ENCODE measurements at regions not wholly inside any gene's neighbourhood (a gene's known extent, or its start where the extent isn't known, plus 50 kb on each side); places are given as distances from the start of the nearest gene placed in this dataset.
"Not testable (repeated sequence)": the region's sequence is repeated elsewhere in the genome, so short reads cannot be mapped to it uniquely, and the experiment has no call there.

DNA sequence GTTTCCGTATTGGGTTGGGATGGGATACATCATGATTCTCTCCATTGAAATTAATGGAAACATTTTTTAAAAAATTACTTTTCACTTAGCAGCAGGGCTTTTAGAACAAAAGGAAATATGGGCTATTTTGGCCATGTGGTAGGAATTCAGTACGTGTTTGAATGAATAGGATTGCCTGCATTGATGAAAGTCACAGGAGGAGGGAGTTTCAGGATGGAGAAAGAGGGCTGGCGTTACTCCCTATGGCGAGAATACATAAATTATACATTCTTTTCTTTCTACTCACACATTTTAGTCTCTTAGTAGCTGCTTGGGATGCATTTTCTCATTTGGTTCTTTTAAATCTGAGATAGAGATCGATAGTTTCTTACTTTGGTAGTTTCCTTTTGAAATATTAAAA is 100.3 kb upstream of the PDHA1 start:
- H3K27me3 ChIP-seq (ENCODE audit: control insufficient read depth in 2 of 2, insufficient read depth in 2 of 2, low read length in 2 of 2) = no peaks in the 10 kb centered on the region
- H3K79me2 ChIP-seq (ENCODE audit: control insufficient read depth, insufficient read depth, low read length) = no peaks in the 10 kb centered on the region
- H3K9ac ChIP-seq (replicated peaks; ENCODE audit: extremely low read depth, insufficient read depth, low read length) = no peak overlapping the region
- no peak overlapping the region for H2AFZ ChIP-seq (ENCODE audit: low read depth, low read length)
- no peak overlapping the region for H3K4me2 ChIP-seq (ENCODE audit: insufficient read depth, low read length)
- TF ChIP-seq JUN (IDR thresholded peaks at IDR 0.05; ENCODE audit: borderline replicate concordance, insufficient read depth, insufficient read length, low read depth) (no peak), FOS (IDR thresholded peaks at IDR 0.05; ENCODE audit: borderline replicate concordance, insufficient read depth, low read length) (no peak), GATA2 (IDR thresholded peaks at IDR 0.05; ENCODE audit: insufficient read depth, insufficient read length, low read depth, low read length) (no peak), POLR2A (IDR thresholded peaks at IDR 0.05; ENCODE audit: low read depth, low read length) (no peak), POLR2AphosphoS5 (IDR thresholded peaks at IDR 0.05; ENCODE audit: insufficient read depth, low read depth, low read length) (no peak), MYC (IDR thresholded peaks at IDR 0.05; ENCODE audit: low read depth, low read length) (no peak), EZH2 (IDR thresholded peaks at IDR 0.05; ENCODE audit: borderline replicate concordance, low read depth, low read length, severe bottlenecking) (no peak)
- TF ChIP-seq, protein P1, sequence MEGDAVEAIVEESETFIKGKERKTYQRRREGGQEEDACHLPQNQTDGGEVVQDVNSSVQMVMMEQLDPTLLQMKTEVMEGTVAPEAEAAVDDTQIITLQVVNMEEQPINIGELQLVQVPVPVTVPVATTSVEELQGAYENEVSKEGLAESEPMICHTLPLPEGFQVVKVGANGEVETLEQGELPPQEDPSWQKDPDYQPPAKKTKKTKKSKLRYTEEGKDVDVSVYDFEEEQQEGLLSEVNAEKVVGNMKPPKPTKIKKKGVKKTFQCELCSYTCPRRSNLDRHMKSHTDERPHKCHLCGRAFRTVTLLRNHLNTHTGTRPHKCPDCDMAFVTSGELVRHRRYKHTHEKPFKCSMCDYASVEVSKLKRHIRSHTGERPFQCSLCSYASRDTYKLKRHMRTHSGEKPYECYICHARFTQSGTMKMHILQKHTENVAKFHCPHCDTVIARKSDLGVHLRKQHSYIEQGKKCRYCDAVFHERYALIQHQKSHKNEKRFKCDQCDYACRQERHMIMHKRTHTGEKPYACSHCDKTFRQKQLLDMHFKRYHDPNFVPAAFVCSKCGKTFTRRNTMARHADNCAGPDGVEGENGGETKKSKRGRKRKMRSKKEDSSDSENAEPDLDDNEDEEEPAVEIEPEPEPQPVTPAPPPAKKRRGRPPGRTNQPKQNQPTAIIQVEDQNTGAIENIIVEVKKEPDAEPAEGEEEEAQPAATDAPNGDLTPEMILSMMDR (IDR thresholded peaks at IDR 0.05; ENCODE audit: extremely low read depth in 1 of 2, insufficient read depth in 1 of 2, low read depth in 1 of 2, low read length in 2 of 2) = no peak
- TF ChIP-seq, protein P2, sequence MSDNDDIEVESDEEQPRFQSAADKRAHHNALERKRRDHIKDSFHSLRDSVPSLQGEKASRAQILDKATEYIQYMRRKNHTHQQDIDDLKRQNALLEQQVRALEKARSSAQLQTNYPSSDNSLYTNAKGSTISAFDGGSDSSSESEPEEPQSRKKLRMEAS (IDR thresholded peaks at IDR 0.05; ENCODE audit: insufficient read depth, insufficient read length) = no peak
- FAIRE-seq (no peak), DNase-seq (ENCODE audit: low read depth, low spot score) (no peak)
- H3K36me3 ChIP-seq (ENCODE audit: control insufficient read depth in 2 of 2, extremely low read depth in 1 of 2, insufficient read depth in 2 of 2, low read length in 2 of 2) = no peaks in the 10 kb centered on the region
- H3K4me3 ChIP-seq (replicated peaks in 1 of 3; ENCODE audit: insufficient read depth in 1 of 3, low read depth in 1 of 3, low read length in 3 of 3) = no peak overlapping the region
- ChIA-PET POLR2A (no interaction called here), CTCF (no interaction called here)
- no TSS peak for BruUV-seq (replicated peaks)
- dilution Hi-C loops (cut with MboI; ENCODE audit: extremely low pct_ligation_motif_present, low sequenced_read_pairs) (no loop called here), intact Hi-C loops (cut with micrococcal nuclease) (no loop called here)
- no peaks in the 10 kb centered on the region for H3K9me3 ChIP-seq (replicated peaks; ENCODE audit: control insufficient read depth, insufficient read depth, low read length)
- H3K4me1 ChIP-seq (ENCODE audit: control insufficient read depth, extremely low read depth, insufficient read depth, low read length) = no peaks in the 10 kb centered on the region
- H3K27ac ChIP-seq (ENCODE audit: insufficient read depth, low read depth, low read length) = no peak overlapping the region
- no peaks in the 10 kb centered on the region for H4K20me1 ChIP-seq (replicated peaks; ENCODE audit: control insufficient read depth, extremely low read depth, insufficient read depth, low read length)
- H3K9me1 ChIP-seq (replicated peaks; ENCODE audit: control insufficient read depth, extremely low read depth, insufficient read depth, low read length) = no peaks in the 10 kb centered on the region

DNA sequence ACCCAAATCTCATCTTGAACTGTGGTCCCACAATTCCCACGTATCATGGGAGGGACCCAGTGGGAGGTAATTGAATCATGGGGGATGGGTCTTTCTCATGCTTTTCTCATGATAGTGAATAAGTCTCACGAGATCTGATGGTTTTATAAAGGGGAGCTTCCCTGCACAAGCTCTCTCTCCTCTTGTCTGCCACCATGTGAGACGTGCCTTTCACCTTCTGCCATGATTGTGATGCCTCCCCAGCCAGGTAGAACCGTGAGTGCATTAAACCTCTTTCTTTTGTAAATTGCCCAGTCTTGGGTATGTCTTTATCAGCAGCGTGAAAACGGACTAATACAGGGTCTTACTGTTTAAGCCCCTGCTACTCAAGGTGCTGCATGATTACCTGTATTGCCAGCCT is 98.8 kb upstream of the PDHA1 start:
- H3K9ac ChIP-seq (replicated peaks; ENCODE audit: extremely low read depth, insufficient read depth, low read length); H3K79me2 ChIP-seq (ENCODE audit: control insufficient read depth, insufficient read depth, low read length); H3K27ac ChIP-seq (ENCODE audit: insufficient read depth, low read depth, low read length); H2AFZ ChIP-seq (ENCODE audit: low read depth, low read length); H3K9me3 ChIP-seq (replicated peaks; ENCODE audit: control insufficient read depth, insufficient read depth, low read length); H4K20me1 ChIP-seq (replicated peaks; ENCODE audit: control insufficient read depth, extremely low read depth, insufficient read depth, low read length); H3K4me3 ChIP-seq (replicated peaks in 1 of 3; ENCODE audit: insufficient read depth in 1 of 3, low read depth in 1 of 3, low read length in 3 of 3); H3K36me3 ChIP-seq (ENCODE audit: control insufficient read depth in 2 of 2, extremely low read depth in 1 of 2, insufficient read depth in 2 of 2, low read length in 2 of 2); intact Hi-C loops (cut with micrococcal nuclease); H3K9me1 ChIP-seq (replicated peaks; ENCODE audit: control insufficient read depth, extremely low read depth, insufficient read depth, low read length); H3K4me1 ChIP-seq (ENCODE audit: control insufficient read depth, extremely low read depth, insufficient read depth, low read length); POLR2A ChIA-PET; BruUV-seq (replicated peaks); H3K4me2 ChIP-seq (ENCODE audit: insufficient read depth, low read length); FAIRE-seq; CTCF ChIA-PET; DNase-seq (ENCODE audit: low read depth, low spot score); H3K27me3 ChIP-seq (ENCODE audit: control insufficient read depth in 2 of 2, insufficient read depth in 2 of 2, low read length in 2 of 2); dilution Hi-C loops (cut with MboI; ENCODE audit: extremely low pct_ligation_motif_present, low sequenced_read_pairs): not testable (repeated sequence)
